IPS-15b (cell line): ENCODE measurements at regions not wholly inside any gene's neighbourhood (a gene's known extent, or its start where the extent isn't known, plus 50 kb on each side); places are given as distances from the start of the nearest gene placed in this dataset.

Experiments
- H3K27me3 ChIP-seq: one replicate; pipeline ENCODE4 v1.6.1; 2013; ENCODE audit warnings: low read length; ENCODE audit not compliant: control insufficient read depth, insufficient read depth
- H3K36me3 ChIP-seq: one replicate; pipeline ENCODE4 v1.6.1; 2013; ENCODE audit warnings: low read length; ENCODE audit not compliant: control insufficient read depth, insufficient read depth
- H3K4me1 ChIP-seq: one replicate; pipeline ENCODE4 v1.6.1; 2013; ENCODE audit warnings: mild to moderate bottlenecking, low read length; ENCODE audit not compliant: control insufficient read depth, insufficient read depth
- H3K4me3 ChIP-seq: one replicate; pipeline ENCODE4 v1.5.1; 2013; ENCODE audit warnings: low read depth, low read length
- H3K9ac ChIP-seq: one replicate; pipeline ENCODE4 v1.6.1; 2013; ENCODE audit warnings: low read depth, mild to moderate bottlenecking, low read length
- H3K9me3 ChIP-seq: one replicate; pipeline ENCODE4 v1.6.1; 2013; ENCODE audit warnings: mild to moderate bottlenecking, low read length; ENCODE audit not compliant: control insufficient read depth, insufficient read depth

DNA sequence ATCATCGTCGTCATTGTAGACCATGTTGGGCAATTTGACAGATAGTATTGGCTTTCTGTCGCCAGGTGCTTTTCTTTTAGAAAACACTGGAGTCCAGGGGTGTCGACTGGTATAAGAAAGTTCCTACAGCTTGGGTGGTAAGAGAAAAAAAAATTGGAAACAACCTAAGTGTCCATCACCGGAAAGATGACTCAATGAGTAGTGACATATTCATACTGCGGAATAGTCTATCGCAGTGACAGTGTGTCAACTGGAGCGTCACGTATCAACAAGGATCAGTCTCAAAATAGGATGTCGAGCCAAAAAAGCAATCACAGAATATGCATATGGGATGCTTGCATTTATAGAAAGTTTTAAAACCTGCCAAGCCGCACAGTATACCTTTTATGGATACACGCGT lies 157.6 kb downstream of the MN1 start:
- no peak overlapping the region for H3K4me3 ChIP-seq
- peaks cover 13% of the 10 kb centered on the region for H3K4me1 ChIP-seq
- H3K9ac ChIP-seq = no peak overlapping the region
- no peaks in the 10 kb centered on the region for H3K9me3 ChIP-seq
- no peaks in the 10 kb centered on the region for H3K36me3 ChIP-seq
- peaks cover 23% of the 10 kb centered on the region for H3K27me3 ChIP-seq

DNA sequence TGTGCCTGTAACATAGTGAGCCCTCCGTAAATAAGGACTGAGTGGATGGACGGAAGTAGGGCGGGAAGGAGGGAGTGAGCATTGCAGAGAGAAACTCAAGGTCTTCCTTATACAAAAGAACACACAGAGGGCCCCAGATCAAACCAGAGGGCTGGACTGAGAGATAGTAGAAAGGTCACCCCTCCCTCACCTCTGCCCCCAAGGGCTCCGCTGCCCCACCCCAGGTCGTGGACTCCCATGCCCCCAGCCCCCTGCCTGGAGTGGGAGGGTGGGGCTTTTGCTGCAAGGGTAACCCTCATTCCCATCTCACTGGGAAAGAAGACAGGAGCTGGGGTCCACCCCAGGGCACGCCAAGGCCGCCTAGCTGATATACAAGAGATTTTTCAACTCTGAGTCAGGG lies 157.0 kb downstream of the MN1 start:
- no peak overlapping the region for H3K4me3 ChIP-seq
- no peaks in the 10 kb centered on the region for H3K9me3 ChIP-seq
- peaks cover 9% of the 10 kb centered on the region for H3K4me1 ChIP-seq
- no peak overlapping the region for H3K9ac ChIP-seq
- H3K36me3 ChIP-seq = no peaks in the 10 kb centered on the region
- H3K27me3 ChIP-seq = peaks cover 23% of the 10 kb centered on the region

DNA sequence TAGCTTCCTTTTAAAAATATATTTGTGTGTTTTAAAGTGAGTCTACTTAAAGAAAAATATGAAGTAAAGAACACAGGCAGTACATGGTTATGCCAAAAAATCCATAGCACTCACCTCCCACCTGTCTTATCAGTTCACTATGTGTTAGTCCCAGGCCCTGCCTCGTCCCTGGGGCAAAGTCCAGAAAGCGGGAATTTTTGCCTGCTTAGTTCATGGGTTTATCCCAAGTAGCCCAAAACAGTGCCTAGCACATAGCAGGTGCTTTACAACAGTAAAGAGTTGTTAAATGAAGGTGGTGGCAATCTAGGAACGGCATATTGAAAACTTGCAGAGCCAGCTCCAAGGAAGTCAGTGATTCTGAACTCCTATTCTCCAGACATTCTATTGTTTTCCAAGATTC lies 154.0 kb downstream of the MN1 start:
- Histone ChIP-seq H3K9ac (no peak overlapping the region), H3K4me3 (no peak overlapping the region), H3K9me3 (no peaks in the 10 kb centered on the region), H3K36me3 (no peaks in the 10 kb centered on the region), H3K4me1 (peaks cover 3% of the 10 kb centered on the region), H3K27me3 (peaks cover 21% of the 10 kb centered on the region)

DNA sequence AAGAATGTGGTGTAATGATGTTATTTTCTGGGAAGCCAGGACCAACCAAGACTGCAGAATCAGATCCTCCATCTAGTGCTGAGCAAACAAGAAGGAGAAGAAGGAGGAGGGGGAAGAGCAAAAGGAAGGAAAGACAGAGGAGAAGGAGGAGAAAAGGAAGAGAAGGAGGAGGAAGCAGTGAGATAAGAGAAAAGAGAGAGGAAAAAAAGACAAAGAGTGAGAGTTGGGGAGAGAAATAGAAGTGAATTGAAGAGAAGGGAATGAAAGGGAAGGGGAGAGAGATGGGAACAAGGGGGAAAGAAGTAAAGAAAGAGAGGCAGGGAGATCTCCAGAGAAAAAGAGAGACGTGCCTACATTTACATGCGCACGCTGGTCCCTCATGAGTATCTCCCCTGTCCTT lies 153.5 kb downstream of the MN1 start:
- H3K9me3 ChIP-seq = no peaks in the 10 kb centered on the region
- H3K4me1 ChIP-seq = no peaks in the 10 kb centered on the region
- peaks cover 15% of the 10 kb centered on the region for H3K27me3 ChIP-seq
- H3K4me3 ChIP-seq = no peak overlapping the region
- no peak overlapping the region for H3K9ac ChIP-seq
- no peaks in the 10 kb centered on the region for H3K36me3 ChIP-seq

DNA sequence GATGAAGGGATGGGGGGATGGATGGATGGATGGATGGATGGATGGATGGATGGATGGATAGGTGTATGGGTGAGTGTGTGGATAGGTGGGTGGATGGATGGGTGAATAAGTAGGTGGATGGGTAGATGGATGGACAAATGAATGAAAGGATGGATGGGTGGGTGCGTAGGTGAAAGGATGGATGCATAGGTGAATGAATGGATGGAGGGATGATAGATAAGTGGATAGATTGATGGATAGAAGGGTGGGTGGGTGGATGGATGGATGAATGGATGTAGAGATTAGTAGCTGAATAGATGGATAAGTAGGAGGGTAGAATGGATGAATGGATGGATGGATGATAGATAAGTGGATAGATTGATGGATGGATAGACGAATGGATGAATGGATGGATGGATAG lies 152.7 kb downstream of the MN1 start:
- no peak overlapping the region for H3K4me3 ChIP-seq
- H3K36me3 ChIP-seq = no peaks in the 10 kb centered on the region
- no peak overlapping the region for H3K9ac ChIP-seq
- H3K4me1 ChIP-seq = no peaks in the 10 kb centered on the region
- no peaks in the 10 kb centered on the region for H3K9me3 ChIP-seq
- peaks cover 10% of the 10 kb centered on the region for H3K27me3 ChIP-seq

DNA sequence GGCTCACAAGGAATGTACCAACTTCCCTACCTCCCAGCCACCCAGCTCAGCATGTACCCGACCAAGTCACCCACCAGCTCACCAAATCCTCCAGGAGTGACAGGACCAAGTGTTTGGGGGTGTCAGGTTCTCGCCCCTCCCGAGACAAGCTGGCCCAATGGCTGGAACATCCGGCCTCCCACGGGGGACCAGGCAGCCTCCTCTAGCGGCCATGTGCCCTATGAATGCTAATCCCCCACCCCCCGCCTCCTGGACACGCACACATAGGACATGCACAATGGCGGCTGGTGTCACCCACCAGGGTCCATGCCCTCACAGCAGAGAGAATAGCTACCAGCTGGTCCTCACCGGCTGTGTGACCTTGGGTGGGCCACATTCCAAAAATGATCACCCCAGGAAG lies 151.0 kb downstream of the MN1 start:
- H3K27me3 ChIP-seq = peaks cover 7% of the 10 kb centered on the region
- no peaks in the 10 kb centered on the region for H3K9me3 ChIP-seq
- H3K4me3 ChIP-seq = no peak overlapping the region
- H3K4me1 ChIP-seq = peaks cover 2% of the 10 kb centered on the region
- H3K9ac ChIP-seq = no peak overlapping the region
- no peaks in the 10 kb centered on the region for H3K36me3 ChIP-seq

DNA sequence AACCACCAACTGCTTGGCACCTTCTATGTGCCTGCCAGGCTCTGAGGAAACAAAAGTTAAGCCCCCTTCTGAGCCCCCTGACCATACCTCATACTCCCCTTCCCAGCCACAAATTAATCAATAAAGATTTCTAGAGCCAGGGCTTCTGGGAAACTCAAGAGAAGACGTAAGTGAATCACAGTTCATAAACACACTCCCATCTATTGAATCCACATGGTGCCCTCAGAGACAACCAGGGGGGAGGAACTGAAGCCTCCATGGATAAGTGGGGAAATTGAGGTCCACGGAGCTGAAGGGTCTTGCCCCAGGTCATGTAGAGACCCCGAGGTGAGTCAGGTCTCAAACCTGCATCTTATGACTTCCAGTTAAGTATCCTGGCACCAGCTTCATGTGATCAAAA lies 150.6 kb downstream of the MN1 start:
- H3K9ac ChIP-seq = no peak overlapping the region
- no peaks in the 10 kb centered on the region for H3K36me3 ChIP-seq
- peaks cover 6% of the 10 kb centered on the region for H3K27me3 ChIP-seq
- peaks cover 2% of the 10 kb centered on the region for H3K4me1 ChIP-seq
- H3K9me3 ChIP-seq = no peaks in the 10 kb centered on the region
- H3K4me3 ChIP-seq = no peak overlapping the region

DNA sequence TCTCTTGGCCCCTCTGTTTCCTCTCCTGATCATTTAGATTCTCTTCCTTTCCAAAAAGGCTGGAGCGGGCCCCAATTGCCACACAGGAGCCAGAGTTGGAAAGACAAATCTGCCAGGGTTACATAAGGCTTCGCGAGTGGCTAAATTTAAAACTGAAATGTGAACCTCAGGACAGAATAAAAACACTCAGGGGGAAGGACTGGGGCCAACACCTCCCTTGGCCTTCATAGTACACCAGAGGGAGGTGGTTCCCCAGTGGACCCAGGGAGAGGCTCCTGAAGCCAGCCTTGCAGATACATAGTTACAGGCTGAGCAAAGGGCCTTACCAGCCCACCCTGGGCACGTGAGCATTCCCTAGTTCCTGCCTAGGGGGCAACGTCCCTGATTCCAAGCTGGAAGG lies 150.1 kb downstream of the MN1 start:
- Histone ChIP-seq H3K27me3 (peaks cover 6% of the 10 kb centered on the region), H3K36me3 (no peaks in the 10 kb centered on the region), H3K9me3 (no peaks in the 10 kb centered on the region), H3K9ac (no peak overlapping the region), H3K4me3 (no peak overlapping the region), H3K4me1 (peaks cover 2% of the 10 kb centered on the region)

DNA sequence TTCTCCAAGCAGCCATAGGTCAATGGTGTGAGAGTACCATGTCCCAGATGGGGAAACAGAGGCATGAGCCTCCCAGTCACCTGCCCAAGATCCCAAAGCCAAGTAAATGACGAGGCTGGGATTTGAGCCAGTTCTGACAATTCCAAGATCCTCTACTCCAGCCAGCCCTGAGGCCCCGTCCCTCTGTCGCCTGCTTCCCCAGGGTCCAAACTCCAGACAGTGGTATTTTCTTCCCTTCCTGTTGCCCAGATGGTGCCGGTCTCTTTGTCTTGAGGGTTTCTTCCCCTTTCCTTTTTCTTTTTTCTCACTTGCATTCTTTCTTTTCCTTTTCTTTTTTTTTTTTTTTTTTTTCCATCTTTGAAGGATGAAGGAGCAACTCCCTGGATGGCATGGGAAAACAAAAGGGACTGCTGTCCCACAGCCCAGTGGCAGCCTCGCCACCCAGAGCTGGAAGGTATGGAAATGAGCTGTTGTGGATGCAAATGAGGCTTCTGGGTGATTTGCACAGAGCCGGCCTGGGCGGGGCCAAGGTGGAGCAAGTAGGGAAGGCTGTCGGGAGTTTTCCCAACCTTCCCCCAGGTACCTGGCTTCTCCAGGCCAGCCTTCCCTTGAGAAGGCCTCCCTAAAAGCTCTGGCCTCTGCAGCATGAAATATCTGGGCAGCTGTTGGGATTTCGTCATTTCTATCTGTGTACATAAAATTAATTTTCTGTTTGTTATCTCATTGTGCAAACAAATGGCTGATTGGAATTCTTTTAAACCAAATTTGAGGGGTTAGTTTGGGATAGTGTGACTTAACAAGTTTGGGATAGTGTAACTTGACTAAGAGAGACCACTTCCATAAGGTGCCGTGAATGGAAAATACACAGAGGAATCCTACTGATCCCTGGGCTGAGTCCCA lies 146.8 kb downstream of the MN1 start:
- Histone ChIP-seq H3K4me3 (no peak overlapping the region), H3K27me3 (peaks cover 2% of the 10 kb centered on the region), H3K9ac (no peak overlapping the region), H3K4me1 (peaks cover 8% of the 10 kb centered on the region), H3K36me3 (no peaks in the 10 kb centered on the region), H3K9me3 (no peaks in the 10 kb centered on the region)

DNA sequence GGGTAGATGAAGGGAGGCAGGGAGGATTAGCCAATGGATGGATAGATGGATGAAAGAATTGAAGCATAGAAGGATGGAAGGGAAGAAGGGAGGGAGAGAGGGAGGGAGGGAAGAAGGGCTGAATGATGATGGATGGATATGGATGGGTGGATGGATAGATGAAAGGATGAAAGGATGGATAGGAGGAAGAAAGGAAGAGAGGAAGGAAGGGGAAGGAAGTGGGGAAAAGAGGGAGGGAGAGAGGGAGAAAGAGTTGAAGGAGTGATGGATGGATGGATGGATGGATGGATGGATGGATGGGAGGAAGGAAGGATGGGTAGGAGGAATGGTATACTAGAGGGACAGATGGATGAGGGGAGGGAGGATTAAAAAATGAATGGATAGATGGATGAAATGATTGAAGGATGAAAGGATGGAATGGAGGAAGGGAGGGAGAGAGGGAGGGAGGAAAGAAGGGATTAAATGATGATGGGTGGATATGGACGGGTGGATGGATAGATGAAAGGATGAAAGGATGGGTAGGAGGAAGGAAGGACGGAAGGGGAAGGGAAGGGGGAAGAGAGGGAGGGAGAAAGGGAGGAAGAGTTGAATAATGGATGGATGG lies 145.9 kb downstream of the MN1 start:
- H3K4me3 ChIP-seq = no peak overlapping the region
- H3K4me1 ChIP-seq = peaks cover 8% of the 10 kb centered on the region
- peaks cover 2% of the 10 kb centered on the region for H3K27me3 ChIP-seq

DNA sequence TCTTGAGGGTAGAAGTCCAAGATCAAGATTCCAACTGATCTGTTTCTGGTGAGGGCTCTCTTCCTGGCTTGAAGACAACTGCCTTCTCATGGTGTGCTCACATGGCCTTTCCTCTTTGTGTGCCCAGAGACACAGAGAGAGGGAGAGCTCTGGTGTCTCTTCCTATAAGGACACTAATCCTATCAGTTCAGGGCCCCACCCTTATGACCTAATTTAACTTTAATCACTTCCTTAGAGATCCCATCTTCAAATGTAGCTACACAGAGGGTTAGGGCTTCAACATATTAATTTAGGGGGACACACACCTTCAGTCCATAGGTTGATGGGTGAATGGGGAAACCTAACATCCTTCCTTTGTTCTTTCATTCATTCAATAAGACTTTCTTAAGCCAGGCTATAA lies 144.6 kb downstream of the MN1 start:
- H3K4me1 ChIP-seq = peaks cover 8% of the 10 kb centered on the region
- no peaks in the 10 kb centered on the region for H3K9me3 ChIP-seq
- H3K36me3 ChIP-seq = no peaks in the 10 kb centered on the region
- peaks cover 2% of the 10 kb centered on the region for H3K27me3 ChIP-seq
- H3K9ac ChIP-seq = no peak overlapping the region
- H3K4me3 ChIP-seq = no peak overlapping the region

More for the DNA sequence above, 145.9 kb downstream of the MN1 start:
- Histone ChIP-seq H3K9ac (no peak overlapping the region), H3K9me3 (no peaks in the 10 kb centered on the region), H3K36me3 (no peaks in the 10 kb centered on the region)

DNA sequence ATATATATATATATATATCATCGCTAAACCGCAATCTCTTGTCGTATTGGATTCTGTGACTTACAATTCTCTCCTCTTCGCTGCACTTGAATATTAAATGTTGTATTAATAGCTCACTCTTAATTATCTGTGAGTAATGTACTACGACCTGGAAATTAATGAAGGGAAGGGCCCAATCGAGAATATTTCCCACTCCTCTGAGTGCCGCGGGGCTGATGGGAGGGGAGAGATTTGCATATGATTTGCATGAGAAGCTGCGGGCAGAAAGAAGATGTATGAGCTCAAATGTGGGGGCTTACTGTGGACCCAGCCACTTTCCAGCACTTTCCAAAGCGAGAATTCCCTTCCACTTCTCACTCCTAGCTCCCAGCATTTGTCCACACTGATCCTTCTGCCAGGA lies 141.2 kb downstream of the MN1 start:
- Histone ChIP-seq H3K9me3 (no peaks in the 10 kb centered on the region), H3K4me1 (peaks cover 6% of the 10 kb centered on the region), H3K9ac (no peak overlapping the region), H3K27me3 (peaks cover 2% of the 10 kb centered on the region), H3K36me3 (no peaks in the 10 kb centered on the region), H3K4me3 (no peak overlapping the region)
